GM23338 (cell line): ENCODE measurements at regions not wholly inside any gene's neighbourhood (a gene's known extent, or its start where the extent isn't known, plus 50 kb on each side); places are given as distances from the start of the nearest gene placed in this dataset.
"Not testable (repeated sequence)": the region's sequence is repeated elsewhere in the genome, so short reads cannot be mapped to it uniquely, and the experiment has no call there.

Experiments used
- ATAC-seq: fragments of 200-7000 bp; cut with Tn5 transposase; 3 replicates; pipeline ENCODE4 v1.9.1; 2020
- DNase-seq: peaks from one replicate; pipeline ENCODE4 v3.0.0-alpha.2; 2015; ENCODE audit warnings: low spot score
- H2AFZ ChIP-seq: fragments of 200-600 bp; sonication (generic); 2 replicates; pipeline ENCODE4 v1.8.0; 2016; ENCODE audit warnings: antibody characterized with exemption, mild to moderate bottlenecking, moderate library complexity
- H3F3A ChIP-seq: fragments of 200-600 bp; sonication (generic); replicated peaks from 2 replicates; pipeline ENCODE4 v1.8.0; 2017; ENCODE audit warnings: antibody characterized with exemption, mixed run types, low read depth
- H3K27ac ChIP-seq: fragments of 200-600 bp; sonication (generic); 2 replicates; pipeline ENCODE4 v1.6.1; 2016; ENCODE audit warnings: low read depth
- H3K27me3 ChIP-seq: fragments of 200-600 bp; sonication (generic); 2 replicates; pipeline ENCODE4 v1.8.0; 2016; ENCODE audit warnings: mild to moderate bottlenecking, mixed run types, moderate library complexity; ENCODE audit not compliant: insufficient read depth
- H3K36me3 ChIP-seq: fragments of 200-600 bp; sonication (generic); 2 replicates; pipeline ENCODE4 v1.8.0; 2016; ENCODE audit warnings: mild to moderate bottlenecking; ENCODE audit not compliant: insufficient read depth
- H3K4me1 ChIP-seq: fragments of 200-600 bp; sonication (generic); 2 replicates; pipeline ENCODE4 v1.8.0; 2016; ENCODE audit warnings: mild to moderate bottlenecking, moderate library complexity; ENCODE audit not compliant: insufficient read depth
- H3K4me2 ChIP-seq: fragments of 200-600 bp; sonication (generic); 2 replicates; pipeline ENCODE4 v1.7.1; 2017; ENCODE audit warnings: mixed run types
- H3K4me3 ChIP-seq: fragments of 200-600 bp; sonication (generic); 2 replicates; pipeline ENCODE4 v1.6.1; 2016; ENCODE audit warnings: mixed run types
- H3K79me2 ChIP-seq: fragments of 200-600 bp; sonication (generic); replicated peaks from 2 replicates; pipeline ENCODE4 v1.8.0; 2017; ENCODE audit warnings: mild to moderate bottlenecking; ENCODE audit not compliant: insufficient read depth
- H3K9me2 ChIP-seq: fragments of 200-600 bp; sonication (generic); 2 replicates; pipeline ENCODE4 v1.8.0; 2017; ENCODE audit not compliant: insufficient read depth
- H4K20me1 ChIP-seq: fragments of 200-600 bp; sonication (generic); replicated peaks from 2 replicates; pipeline ENCODE4 v1.8.0; 2017; ENCODE audit warnings: mild to moderate bottlenecking; ENCODE audit not compliant: insufficient read depth
- H3K27ac Mint-ChIP-seq: 2 replicates; pipeline ENCODE4 v1.8.0; 2020; ENCODE audit warnings: inconsistent platforms, mild to moderate bottlenecking, moderate library complexity, mixed read lengths
- H3K27me3 Mint-ChIP-seq: 3 replicates; pipeline ENCODE4 v1.8.0; 2022; ENCODE audit warnings: low read depth, mild to moderate bottlenecking, moderate library complexity, mixed read lengths, inconsistent platforms; ENCODE audit not compliant: insufficient read depth, poor library complexity
- H3K36me3 Mint-ChIP-seq: 3 replicates; pipeline ENCODE4 v1.8.0; 2021; ENCODE audit warnings: low read depth, mild to moderate bottlenecking, inconsistent platforms, moderate library complexity, mixed read lengths
- H3K4me1 Mint-ChIP-seq: 3 replicates; pipeline ENCODE4 v1.8.0; 2020; ENCODE audit warnings: mild to moderate bottlenecking, inconsistent platforms, mixed read lengths
- H3K4me3 Mint-ChIP-seq: 3 replicates; pipeline ENCODE4 v1.8.0; 2021; ENCODE audit warnings: moderate library complexity, mild to moderate bottlenecking, inconsistent platforms, mixed read lengths
- H3K9me3 Mint-ChIP-seq: 3 replicates; pipeline ENCODE4 v1.8.0; 2020; ENCODE audit warnings: moderate library complexity, mild to moderate bottlenecking, inconsistent platforms, mixed read lengths
- POLR2AphosphoS5 ChIP-seq: IDR thresholded peaks from 2 replicates; pipeline ENCODE4 v1.6.1; 2016; ENCODE audit warnings: antibody characterized with exemption, low read depth
- TF ChIP-seq, protein P1 (sequence below): fragments of 250-450 bp; sonication (Bioruptor Pico); IDR thresholded peaks from 2 replicates; pipeline ENCODE4 v1.5.0; 2020; ENCODE audit warnings: mild to moderate bottlenecking, moderate library complexity
- TF ChIP-seq, protein P2 (sequence below): IDR thresholded peaks from one replicate; pipeline ENCODE4 v1.6.1; 2018; ENCODE audit warnings: antibody characterized with exemption; ENCODE audit not compliant: unreplicated experiment

DNA sequence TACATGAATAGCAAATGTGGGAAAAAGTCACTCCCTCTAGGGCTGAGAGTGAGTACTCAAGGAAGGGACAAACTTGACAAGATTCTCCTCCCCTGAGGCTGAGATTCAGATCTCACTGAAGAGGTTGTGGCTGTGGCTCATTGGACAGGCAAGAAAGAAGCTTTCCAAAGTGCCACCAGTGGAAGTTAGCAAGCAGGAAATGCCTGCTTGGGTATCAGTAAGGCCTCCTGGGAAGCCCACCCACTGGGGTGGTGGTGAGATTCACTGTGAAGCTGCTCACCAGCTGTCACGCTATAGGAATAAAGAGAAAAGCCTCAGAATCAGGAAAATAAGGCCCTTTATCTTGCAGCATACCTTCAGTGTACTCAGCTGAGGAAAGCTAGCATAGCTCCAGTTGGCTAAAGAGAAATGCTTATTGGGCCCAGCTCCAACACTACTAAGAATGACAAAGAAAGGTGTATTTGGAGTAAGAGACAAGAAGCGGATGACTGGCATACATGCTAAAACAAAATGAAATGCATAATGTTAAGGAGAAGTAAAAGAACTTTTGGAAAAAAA lies 274.4 kb upstream of the TOM1L1 start (continued):
- TF ChIP-seq, protein P1, sequence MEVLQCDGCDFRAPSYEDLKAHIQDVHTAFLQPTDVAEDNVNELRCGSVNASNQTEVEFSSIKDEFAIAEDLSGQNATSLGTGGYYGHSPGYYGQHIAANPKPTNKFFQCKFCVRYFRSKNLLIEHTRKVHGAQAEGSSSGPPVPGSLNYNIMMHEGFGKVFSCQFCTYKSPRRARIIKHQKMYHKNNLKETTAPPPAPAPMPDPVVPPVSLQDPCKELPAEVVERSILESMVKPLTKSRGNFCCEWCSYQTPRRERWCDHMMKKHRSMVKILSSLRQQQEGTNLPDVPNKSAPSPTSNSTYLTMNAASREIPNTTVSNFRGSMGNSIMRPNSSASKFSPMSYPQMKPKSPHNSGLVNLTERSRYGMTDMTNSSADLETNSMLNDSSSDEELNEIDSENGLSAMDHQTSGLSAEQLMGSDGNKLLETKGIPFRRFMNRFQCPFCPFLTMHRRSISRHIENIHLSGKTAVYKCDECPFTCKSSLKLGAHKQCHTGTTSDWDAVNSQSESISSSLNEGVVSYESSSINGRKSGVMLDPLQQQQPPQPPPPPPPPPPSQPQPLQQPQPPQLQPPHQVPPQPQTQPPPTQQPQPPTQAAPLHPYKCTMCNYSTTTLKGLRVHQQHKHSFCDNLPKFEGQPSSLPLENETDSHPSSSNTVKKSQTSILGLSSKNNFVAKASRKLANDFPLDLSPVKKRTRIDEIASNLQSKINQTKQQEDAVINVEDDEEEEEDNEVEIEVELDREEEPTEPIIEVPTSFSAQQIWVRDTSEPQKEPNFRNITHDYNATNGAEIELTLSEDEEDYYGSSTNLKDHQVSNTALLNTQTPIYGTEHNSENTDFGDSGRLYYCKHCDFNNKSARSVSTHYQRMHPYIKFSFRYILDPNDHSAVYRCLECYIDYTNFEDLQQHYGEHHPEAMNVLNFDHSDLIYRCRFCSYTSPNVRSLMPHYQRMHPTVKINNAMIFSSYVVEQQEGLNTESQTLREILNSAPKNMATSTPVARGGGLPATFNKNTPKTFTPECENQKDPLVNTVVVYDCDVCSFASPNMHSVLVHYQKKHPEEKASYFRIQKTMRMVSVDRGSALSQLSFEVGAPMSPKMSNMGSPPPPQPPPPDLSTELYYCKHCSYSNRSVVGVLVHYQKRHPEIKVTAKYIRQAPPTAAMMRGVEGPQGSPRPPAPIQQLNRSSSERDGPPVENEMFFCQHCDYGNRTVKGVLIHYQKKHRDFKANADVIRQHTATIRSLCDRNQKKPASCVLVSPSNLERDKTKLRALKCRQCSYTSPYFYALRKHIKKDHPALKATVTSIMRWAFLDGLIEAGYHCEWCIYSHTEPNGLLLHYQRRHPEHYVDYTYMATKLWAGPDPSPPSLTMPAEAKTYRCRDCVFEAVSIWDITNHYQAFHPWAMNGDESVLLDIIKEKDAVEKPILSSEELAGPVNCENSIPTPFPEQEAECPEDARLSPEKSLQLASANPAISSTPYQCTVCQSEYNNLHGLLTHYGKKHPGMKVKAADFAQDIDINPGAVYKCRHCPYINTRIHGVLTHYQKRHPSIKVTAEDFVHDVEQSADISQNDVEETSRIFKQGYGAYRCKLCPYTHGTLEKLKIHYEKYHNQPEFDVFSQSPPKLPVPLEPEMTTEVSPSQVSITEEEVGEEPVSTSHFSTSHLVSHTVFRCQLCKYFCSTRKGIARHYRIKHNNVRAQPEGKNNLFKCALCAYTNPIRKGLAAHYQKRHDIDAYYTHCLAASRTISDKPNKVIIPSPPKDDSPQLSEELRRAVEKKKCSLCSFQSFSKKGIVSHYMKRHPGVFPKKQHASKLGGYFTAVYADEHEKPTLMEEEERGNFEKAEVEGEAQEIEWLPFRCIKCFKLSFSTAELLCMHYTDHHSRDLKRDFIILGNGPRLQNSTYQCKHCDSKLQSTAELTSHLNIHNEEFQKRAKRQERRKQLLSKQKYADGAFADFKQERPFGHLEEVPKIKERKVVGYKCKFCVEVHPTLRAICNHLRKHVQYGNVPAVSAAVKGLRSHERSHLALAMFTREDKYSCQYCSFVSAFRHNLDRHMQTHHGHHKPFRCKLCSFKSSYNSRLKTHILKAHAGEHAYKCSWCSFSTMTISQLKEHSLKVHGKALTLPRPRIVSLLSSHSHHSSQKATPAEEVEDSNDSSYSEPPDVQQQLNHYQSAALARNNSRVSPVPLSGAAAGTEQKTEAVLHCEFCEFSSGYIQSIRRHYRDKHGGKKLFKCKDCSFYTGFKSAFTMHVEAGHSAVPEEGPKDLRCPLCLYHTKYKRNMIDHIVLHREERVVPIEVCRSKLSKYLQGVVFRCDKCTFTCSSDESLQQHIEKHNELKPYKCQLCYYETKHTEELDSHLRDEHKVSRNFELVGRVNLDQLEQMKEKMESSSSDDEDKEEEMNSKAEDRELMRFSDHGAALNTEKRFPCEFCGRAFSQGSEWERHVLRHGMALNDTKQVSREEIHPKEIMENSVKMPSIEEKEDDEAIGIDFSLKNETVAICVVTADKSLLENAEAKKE (CRISPR knock-in tag), result peak; percentile 97
- no peak for TF ChIP-seq POLR2AphosphoS5
- TF ChIP-seq, protein P2, sequence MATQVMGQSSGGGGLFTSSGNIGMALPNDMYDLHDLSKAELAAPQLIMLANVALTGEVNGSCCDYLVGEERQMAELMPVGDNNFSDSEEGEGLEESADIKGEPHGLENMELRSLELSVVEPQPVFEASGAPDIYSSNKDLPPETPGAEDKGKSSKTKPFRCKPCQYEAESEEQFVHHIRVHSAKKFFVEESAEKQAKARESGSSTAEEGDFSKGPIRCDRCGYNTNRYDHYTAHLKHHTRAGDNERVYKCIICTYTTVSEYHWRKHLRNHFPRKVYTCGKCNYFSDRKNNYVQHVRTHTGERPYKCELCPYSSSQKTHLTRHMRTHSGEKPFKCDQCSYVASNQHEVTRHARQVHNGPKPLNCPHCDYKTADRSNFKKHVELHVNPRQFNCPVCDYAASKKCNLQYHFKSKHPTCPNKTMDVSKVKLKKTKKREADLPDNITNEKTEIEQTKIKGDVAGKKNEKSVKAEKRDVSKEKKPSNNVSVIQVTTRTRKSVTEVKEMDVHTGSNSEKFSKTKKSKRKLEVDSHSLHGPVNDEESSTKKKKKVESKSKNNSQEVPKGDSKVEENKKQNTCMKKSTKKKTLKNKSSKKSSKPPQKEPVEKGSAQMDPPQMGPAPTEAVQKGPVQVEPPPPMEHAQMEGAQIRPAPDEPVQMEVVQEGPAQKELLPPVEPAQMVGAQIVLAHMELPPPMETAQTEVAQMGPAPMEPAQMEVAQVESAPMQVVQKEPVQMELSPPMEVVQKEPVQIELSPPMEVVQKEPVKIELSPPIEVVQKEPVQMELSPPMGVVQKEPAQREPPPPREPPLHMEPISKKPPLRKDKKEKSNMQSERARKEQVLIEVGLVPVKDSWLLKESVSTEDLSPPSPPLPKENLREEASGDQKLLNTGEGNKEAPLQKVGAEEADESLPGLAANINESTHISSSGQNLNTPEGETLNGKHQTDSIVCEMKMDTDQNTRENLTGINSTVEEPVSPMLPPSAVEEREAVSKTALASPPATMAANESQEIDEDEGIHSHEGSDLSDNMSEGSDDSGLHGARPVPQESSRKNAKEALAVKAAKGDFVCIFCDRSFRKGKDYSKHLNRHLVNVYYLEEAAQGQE, result no peak

DNA sequence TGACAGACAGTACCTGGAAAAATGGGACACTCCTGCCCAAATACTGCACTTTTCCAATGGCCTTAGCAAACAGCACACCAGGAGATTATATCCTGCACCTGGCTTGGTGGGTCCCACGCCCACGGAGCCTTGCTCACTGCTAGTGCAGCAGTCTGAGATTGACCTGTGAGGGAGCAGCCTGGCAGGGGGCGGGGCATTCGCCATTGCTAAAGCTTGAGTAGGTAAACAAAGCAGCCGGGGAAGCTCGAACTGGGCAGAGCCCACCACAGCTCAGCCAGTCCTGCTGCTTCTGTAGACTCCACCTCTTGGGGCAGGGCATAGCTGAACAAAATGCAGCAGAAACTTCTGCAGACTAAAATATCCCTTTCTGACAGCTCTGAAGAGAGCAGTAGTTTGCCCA lies 261.2 kb upstream of the TOM1L1 start:
- H3K4me1 Mint-ChIP-seq, result peaks cover 12% of the 10 kb centered on the region
- ATAC-seq, DNase-seq: not testable (repeated sequence)

More for the DNA sequence above, 261.2 kb upstream of the TOM1L1 start:
- not testable (repeated sequence) for H3F3A ChIP-seq, H3K36me3 ChIP-seq, H3K4me3 Mint-ChIP-seq, H3K4me3 ChIP-seq, H2AFZ ChIP-seq, H3K9me2 ChIP-seq, H3K27ac Mint-ChIP-seq, H3K27ac ChIP-seq, H3K27me3 ChIP-seq, H3K4me2 ChIP-seq, H3K79me2 ChIP-seq, H4K20me1 ChIP-seq, H3K27me3 Mint-ChIP-seq
- Mint-ChIP-seq H3K36me3 (peaks cover 41% of the 10 kb centered on the region), H3K9me3 (peaks cover 57% of the 10 kb centered on the region)
- H3K4me1 ChIP-seq, result peaks cover 15% of the 10 kb centered on the region; the same call in 1 of the 2 replicates
